ENCODE measurements at regions not wholly inside any gene's neighbourhood (a gene's known extent, or its start where the extent isn't known, plus 50 kb on each side); places are given as distances from the start of the nearest gene placed in this dataset.

- TF ChIP-seq CTCF (IDR thresholded peaks at IDR 0.05) = no peak
- TF ChIP-seq ZFX (IDR thresholded peaks at IDR 0.05; ENCODE audit: borderline replicate concordance) = no peak
Measured at GRCh38 chr1:195656780-195657179, 951.5 kb downstream of the KCNT2 start.

All from 22Rv1 (cell line).